ENCODE measurements at regions not wholly inside any gene's neighbourhood (a gene's known extent, or its start where the extent isn't known, plus 50 kb on each side); places are given as distances from the start of the nearest gene placed in this dataset.

GRCh38 chr4:1519787-1520661 lies 113.8 kb upstream of the NKX1-1 start:
- TF ChIP-seq YY1 (IDR thresholded peaks at IDR 0.05; ENCODE audit: insufficient read depth, insufficient read length): no peak
- no peak for TF ChIP-seq ZNF274 (IDR thresholded peaks at IDR 0.05; ENCODE audit: low read depth, low read length)
